T-helper 2 cell (primary cell): ENCODE measurements at regions not wholly inside any gene's neighbourhood (a gene's known extent, or its start where the extent isn't known, plus 50 kb on each side); places are given as distances from the start of the nearest gene placed in this dataset.
"Not testable (repeated sequence)": the region's sequence is repeated elsewhere in the genome, so short reads cannot be mapped to it uniquely, and the experiment has no call there.

Experiments used
- DNase-seq, 5 experiments: peaks; one replicate each; pipeline versions ENCODE4 v3.0.0 to v3.0.0-alpha.2; 2012 to 2022

DNA sequence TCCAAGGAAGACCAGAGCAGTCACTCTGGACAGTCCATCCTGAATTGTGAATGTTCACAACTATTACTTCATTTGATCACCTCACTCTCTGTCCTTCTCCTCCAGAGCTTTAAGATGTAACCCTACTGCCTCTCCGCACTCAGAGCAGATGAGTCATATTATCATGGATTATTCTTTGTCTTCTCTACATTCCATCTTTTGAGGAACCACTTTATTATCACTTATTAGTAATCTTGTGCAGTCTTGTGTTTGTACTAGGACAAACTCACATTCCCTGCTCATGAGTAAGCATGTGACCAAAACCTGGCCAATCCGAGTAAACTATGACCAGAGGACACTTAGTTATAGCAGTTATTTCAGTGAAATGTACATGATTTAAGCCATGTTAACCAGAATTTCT is 401.5 kb upstream of the ADGRB3 start:
- no peak for DNase-seq

DNA sequence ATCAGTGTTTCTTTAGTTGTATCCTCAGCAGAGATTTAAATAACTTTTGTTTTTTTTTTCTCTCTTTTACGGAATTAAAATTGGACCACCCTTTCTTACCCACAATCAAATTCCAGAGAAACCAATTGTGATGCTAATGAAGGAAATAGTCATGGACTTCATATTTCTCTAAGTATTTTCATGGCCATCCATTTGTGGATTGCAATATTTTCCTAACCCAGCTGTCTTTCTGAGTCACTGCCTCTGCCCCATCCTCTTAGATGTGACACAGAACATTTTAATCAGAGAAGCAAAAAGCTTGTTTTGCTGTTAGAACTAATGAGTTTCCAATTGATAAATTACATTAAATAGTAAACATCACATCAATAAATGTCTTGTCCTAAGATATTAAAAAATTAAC is 405.5 kb upstream of the ADGRB3 start:
- no peak for DNase-seq

DNA sequence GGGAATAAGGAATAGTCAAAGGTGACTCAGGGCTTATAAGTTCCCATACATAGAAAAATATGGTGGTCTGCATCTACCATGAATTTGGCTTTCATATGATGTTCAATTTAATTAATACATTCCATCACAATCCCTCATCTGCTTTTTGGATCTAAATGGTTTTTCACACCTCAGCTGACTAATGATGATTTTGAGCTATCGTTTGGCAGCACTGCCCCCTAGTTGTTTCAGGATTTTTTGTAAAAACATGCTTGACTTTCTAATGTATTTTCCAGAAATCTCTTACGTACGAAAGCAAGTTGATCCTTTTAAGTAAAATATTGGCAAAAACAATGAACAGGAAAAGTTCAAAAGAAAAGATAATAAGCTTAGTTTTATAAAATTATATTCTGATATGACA is 408.6 kb upstream of the ADGRB3 start:
- DNase-seq: no peak

DNA sequence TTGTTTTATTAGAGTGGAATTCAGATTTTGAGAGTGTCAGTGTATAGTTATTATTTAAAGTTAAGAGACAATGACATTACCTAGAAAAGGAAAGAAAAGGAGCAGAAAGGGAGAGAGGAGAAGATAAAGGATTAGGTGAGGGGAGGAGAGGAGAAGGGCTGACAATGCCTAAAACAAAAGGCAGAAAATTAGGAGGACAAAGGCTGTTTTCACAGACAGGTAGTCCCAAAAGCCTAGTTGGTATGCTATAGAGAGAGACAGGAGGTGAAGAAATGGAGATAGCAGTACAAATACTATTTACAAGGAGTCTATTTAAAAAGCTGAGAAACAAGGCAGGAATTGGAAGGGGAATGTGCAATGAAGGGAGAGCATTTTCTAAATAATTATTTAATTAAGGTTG is 409.4 kb upstream of the ADGRB3 start:
- no peak for DNase-seq

DNA sequence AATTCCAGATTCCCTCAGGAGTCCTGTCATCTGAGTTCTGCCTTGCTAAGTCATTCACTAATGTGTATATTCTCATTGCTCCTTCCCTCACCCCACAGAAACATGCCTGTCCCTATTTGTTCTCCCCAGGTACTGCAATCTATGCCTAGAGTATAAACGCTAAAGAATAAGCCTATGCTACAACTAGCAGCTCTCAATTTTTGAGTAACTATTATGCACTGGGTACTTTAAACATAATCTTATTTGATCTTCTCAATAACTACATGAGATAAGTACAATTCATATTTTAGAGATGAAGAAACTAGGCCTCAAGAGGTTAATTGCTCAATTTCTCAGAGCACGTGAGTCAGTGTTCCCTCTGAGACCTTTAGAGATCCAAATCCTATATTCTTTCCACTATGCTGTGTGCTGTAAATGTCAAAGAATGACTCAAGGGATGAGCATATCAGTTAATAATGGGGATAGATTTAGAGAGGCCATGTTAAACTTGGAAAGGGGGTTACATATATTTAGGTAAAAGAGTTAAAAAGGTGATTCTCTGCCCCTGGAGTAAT is 423.8 kb upstream of the ADGRB3 start:
- DNase-seq: no peak

DNA sequence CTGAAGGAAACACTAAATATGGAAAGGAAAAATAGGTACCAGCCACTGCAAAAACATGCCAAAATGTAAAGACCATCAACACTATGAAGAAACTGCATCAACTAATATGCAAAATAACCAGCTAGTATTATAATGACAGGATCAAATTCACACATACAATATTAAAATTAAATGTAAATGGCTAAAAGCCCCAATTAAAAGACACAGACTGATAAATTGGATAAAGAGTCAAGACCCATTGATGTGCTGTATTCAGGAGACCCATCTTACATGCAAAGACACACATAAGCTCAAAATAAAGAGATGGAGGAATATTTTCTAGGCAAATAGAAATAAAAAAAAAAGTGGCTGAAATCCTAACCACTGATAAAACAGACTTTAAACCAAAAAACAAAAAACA is 427.5 kb upstream of the ADGRB3 start:
- not testable (repeated sequence) for DNase-seq

DNA sequence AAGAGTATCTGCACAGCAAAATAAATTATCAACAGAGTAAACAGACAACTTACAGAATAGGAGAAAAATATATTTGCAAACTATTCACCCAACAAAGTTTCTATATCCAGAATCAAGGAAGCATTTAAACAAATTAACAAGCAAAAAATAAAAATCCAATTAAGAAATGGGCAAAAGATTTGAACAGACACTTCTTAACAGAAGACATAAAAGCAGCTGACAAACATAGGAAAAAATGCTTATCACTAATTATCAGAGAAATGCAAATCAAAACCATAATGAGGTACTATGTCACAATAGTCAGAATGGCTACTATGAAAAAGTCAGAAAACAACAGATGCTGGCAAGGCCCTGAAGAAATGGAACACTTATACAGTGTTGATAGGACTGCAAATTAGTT is 434.2 kb upstream of the ADGRB3 start:
- DNase-seq: no peak

DNA sequence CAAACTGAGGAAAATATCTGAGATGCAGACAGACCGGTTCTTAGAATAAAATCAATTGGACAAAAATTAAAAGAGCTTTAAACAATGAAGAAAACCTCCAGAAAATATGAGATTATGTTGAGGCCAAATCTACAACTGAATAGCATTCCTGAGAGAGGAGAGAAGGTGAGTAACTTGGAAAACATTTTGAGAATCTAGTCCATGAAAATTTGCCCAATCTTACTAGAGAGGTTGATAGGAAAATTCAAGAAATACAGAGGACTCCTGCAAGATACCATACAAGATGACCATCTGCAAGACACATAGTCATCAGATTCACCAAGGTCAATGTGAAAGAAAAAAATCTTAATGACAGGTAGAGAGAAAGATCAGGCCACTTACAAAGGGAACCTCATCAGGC is 437.7 kb upstream of the ADGRB3 start:
- DNase-seq: no peak

DNA sequence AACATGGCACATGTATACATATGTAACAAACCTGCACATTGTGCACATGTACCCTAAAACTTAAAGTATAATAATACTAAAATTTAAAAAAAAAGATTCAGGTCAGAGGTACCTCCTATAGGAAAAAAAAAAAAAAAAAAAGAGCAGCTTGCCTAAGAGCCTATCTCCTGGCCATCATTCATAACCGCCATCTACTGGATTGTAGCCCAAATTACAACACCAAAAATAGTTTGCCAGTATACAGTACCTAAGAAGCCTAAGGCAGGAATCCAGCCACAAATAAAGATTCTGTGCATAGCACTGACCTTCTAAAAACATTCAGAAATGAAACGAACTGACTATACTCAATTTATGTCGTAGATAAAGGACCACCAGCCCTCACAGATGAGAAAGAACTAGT is 438.4 kb upstream of the ADGRB3 start:
- peak in 1 of 5 experiments; percentile 3 for DNase-seq

DNA sequence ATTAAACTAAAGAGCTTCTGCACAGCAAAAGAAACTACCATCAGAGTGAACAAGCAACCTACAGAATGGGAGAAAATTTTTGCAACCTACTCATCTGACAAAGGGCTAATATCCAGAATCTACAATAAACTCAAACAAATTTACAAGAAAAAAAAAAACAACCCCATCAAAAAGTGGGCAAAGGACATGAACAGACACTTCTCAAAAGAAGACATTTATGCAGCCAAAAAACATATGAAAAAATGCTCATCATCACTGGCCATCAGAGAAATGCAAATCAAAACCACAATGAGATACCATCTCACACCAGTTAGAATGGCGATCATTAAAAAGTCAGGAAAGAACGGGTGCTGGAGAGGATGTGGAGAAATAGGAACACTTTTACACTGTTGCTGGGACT is 439.3 kb upstream of the ADGRB3 start:
- not testable (repeated sequence) for DNase-seq

DNA sequence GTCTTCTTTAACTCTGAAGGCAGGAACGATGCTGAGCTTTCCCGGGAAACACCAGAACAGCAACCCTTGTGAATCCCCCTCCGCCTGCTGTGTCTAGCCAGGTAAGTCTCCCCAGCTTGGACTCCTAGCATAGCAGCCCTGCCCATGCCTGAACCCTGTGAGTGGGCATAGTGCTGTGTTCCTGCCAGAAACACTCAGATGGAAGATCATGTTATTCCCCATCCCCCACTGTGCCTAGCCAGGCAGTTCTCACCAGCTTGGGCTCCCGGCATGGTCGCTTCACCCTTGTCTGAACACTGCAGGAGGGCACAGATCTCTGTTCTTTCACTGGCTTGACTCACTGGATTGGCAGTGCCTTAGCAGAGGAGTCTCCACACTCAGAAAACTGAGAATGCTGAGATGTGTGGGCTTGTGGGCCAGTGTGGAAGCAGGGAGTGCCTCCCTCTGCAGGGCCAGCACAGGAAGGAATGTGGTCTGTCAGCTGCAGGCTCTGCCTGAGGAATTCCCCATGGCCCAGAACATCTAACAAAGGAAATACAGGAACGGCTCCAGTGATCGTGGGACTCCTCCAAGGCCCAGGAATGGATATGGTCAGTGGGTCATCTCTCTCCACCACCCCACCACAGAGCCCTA is 440.1 kb upstream of the ADGRB3 start:
- DNase-seq: no peak

DNA sequence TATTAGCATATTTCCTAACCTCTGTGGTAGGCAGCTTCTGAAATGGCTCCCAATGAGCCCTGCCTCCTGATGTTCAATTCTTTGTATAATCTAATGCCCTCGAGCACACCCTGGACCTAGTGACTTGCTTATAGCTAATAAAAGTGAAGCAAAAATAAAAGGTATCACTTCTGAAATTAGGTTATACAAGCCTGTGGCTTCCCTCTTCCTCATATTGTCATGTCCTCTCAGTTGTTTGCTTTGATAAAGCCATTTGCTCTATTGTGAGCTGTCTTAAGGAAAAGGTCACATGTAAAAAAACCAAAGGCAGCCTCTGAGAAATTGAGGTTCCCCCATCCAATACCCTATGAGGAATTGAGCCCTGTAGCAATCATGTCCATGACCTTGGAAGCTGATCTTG is 442.1 kb upstream of the ADGRB3 start:
- no peak for DNase-seq

DNA sequence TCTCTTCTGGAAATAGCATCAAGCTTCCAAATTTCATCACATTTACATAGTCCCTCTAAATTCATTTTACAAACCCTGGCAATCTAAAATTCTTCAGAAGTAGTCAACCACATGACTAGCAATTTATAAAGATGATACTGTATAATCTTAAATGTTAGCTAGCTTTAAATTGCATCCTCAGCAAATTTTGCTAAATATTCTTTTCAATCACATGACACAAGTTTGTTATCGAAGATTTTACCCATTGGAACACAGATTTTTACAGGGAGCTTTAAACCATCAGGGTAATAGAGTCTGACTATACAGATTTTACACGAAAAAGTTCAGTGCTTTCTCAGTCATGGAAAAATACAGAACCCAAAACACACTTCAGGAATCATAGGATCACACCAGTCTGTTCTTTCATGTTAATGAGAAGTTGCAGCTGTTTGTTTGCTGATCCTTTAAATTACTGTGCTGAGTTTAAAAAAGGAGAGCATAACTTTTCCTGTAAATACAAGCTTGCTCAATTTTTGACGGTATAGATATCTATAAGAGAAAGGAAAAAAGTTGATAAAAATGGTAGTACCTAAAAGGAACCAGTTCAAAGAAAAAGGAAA is 445.8 kb upstream of the ADGRB3 start:
- no peak for DNase-seq

DNA sequence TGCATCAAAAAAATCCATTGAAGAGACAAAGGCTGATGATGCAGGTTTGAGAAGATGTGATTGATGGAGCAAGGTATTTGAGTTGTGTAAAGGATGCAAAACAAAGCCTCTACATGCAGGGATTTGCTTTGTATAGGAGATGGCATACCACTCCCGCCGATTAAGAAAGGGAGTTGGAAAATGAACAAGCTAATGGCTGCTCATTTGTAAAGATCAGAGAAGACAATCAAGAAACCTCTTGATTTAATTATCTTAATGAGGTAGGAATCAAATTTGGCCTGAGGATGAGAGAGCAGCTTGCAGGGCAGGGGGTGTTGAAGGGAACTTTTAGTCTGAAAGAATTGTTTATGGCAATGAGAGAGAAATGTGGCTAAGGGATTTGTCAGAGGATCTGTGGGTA is 448.2 kb upstream of the ADGRB3 start:
- DNase-seq: no peak

DNA sequence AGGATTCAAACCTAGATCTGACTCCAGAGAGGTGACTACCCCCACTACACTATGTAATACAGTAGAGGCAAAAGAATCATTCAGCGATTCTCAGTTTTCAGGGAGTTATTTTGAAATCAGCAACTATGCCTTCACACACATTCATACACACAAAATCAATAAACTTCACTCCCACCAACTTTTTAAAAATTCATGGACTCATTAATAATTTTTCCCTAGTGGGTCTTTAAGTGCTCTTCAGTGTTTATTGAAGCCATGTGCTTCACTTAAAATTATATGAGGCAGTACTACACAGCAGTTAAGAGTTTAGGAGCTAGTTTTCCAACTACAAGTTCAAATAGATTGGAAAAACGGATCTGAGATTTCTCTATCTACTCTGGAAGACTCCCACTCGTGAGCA is 452.7 kb upstream of the ADGRB3 start:
- DNase-seq: no peak

DNA sequence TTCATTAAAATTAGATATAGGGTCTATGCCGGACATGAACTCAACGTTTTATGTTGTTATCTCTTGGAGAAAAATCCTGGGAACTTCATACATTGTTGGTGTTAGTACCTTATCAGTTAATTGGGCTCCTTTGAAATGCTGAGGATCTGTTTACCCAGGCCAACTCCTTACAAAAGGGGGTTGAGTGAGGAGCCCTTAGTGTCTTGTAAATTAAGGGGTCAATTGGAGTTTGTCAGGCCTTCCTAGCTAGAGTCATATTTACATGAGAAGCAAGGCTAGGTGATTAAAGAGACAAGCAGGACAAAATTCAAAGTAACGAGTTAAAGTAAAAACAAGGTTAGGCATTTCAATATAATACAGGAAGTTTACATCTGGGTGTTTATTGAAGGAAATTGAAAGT is 454.1 kb upstream of the ADGRB3 start:
- DNase-seq: not testable (repeated sequence)

DNA sequence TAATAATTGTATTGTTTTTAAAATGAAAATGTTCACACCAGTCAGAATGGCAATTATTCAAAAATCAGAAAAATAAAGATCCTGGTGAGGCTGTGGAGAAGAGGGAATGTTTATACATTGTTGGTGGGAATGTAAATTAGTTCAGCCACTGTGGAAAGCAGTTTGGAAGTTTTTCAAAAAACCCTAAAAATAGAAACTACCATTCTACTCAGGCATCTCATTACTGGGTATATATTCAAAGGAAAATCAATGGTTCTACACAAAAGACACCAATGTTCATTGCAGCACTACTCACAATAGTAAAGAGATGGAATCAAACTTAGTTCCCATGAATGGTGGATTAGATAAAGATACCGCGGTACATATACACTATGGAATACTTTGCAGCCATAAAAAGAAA is 461.5 kb upstream of the ADGRB3 start:
- no peak for DNase-seq

DNA sequence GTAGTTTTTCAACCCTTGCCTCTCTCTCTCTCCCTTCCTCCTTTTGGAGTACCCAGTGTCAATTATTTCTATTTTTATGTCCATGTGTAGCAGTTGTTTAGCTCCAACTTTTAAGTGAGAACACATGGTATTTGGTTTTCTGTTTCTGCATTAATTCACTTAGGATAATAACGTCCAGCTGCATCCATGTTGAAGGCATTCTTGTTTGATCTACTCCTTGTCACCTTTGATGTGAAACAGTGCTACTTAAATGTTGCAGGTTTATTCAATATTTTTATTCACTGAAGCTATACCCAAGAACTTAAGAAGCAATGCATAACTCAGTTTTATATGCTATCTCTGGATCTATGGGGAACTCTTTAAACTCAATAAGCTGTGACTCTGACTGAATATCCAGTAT is 465.2 kb upstream of the ADGRB3 start:
- no peak for DNase-seq

DNA sequence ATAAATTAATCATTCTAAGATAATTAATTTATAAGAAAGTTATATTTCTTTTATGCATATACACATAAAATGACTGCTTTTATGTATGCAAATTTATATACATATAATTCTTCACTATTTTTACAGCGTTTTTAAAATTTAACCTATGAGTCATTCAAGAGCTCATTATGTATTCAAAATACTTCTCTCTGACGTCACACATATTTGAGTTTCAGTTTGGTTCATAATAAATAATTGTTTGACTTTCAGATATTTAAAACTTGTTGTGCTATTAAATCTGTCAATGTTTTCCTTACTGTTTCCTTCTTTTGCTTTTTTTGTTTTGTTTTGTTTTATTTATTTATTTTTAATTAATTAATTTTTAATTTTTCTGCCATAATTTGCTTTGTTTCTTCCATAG is 467.5 kb upstream of the ADGRB3 start:
- no peak for DNase-seq

DNA sequence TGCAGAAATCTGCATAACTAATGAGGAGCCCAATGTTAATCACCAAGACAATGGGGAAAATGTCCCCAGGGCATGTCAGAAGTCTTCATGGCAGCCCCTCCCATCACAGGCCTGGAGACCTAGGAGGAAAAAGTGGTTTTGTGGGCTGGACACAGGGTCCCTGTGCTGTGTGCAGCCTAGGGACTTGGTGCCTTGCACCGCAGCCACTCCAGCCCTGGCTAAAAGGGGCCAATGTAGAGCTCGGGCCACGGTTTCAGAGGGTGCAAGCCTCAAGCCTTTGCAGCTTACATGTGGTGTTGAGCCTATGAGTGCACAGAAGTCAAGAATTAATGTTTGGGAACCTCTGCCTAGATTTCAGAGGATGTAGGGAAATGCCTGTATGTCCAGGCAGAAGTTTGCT is 474.3 kb upstream of the ADGRB3 start:
- not testable (repeated sequence) for DNase-seq

DNA sequence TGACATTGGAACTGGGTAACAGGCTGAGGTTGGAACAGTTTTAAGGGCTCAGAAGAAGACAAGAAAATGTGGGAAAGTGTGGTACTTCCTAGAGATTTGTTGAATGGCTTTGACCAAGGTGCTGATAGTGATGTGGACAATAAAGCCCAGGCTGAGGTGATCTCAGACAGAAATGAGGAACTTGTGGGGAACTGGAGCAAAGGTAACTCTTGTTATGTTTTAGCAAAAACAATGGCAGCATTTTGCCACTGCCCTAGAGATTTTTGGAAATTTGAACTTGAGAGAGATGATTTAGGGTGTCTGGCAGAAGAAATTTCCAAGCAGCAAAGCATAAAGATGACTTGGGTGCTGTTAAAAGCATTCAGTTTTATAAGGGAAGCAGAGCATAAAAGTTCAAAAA is 474.7 kb upstream of the ADGRB3 start:
- no peak for DNase-seq

DNA sequence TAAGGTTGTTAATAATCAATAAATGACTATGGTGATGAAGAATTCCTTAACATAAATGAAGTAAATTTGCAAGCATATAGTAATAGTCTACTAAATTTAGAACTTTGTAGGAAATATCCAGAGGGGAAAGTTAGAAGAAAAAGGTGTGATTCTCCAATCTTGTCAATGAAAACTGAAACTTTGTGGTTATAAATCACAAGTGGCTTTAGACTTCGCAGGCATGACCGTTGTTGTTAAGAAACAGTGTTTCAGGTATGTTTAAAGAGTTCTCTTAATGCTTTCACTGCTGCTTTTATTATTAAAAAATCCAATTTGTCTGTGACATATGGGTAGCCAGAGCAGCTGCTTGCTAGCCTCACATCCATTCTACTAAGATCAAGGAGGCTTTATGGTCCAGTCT is 475.6 kb upstream of the ADGRB3 start:
- no peak for DNase-seq

DNA sequence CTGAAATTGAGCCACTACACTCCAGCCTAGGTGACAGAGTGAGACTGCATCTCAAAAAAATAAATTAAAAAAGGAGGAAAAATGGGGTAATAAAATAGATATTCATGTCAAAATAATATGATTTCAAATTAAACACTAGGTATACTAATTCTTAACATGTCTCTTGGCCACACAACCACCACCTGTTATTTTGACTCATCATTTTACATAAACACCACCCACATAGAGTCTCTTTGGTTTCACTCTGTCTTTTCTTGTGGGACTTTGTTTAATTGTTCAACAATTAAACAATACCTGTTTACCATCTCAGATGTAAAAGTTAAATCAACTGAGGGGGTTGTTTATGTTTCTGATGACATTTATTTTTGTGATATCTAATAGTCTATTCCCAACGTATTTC is 476.8 kb upstream of the ADGRB3 start:
- DNase-seq: peak in 1 of 5 experiments; percentile 4

DNA sequence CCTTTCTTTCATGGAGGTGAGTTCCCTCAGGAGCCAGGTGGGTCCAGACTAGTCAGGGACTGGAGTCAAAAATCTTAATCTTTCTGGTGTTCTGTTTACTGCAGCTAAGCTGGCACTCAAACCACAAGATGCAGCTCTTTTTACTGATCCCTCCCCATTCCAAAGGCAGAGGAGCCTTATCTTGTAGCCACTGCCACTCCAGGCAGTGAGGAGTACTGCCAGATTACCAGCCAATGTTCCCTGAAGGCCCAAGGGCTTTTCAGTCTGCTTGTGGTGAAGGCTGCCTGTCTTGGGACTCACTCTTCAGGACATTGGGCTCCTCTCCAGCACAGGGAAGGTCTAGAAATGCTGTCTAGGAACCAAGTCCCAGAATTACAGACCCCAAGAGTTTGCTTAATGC is 490.4 kb upstream of the ADGRB3 start:
- DNase-seq: no peak

DNA sequence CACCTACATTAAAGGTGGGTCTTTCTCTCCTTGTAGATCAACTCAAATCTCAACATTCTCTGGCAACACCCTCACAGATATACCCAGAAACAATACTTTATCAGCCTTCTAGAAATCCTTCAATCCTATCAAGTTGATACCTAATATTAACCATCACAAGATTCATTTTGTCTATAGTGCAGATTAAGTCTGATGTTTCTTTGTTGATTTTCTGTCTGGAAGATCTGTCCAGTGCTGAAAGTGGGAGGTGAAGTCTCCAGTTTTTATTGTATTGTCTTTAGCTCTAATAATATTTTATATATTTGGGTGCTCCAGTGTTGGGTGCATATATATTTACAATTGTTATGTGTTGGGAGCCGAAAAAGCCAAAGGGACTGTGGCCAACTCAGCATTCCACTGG is 493.9 kb upstream of the ADGRB3 start:
- DNase-seq: no peak
